Activated T-cell treated with anti-CD3 and anti-CD28 coated beads, Interleukin-2, amount 50 U/mL, for 24 hours (primary cell): ENCODE measurements at regions not wholly inside any gene's neighbourhood (a gene's known extent, or its start where the extent isn't known, plus 50 kb on each side); places are given as distances from the start of the nearest gene placed in this dataset.

Source experiments
- DNase-seq: peaks from one replicate; pipeline ENCODE4 v3.0.0-alpha.2; 2020
- H3K27ac Mint-ChIP-seq: 2 replicates; pipeline ENCODE4 v1.8.0; 2020; ENCODE audit warnings: mild to moderate bottlenecking, mixed read lengths
- H3K27me3 Mint-ChIP-seq: 2 replicates; pipeline ENCODE4 v1.8.0; 2020; ENCODE audit warnings: mixed read lengths
- H3K36me3 Mint-ChIP-seq: 2 replicates; pipeline ENCODE4 v1.8.0; 2020; ENCODE audit warnings: low read depth, mixed read lengths
- H3K4me1 Mint-ChIP-seq: 2 replicates; pipeline ENCODE4 v1.8.0; 2020; ENCODE audit warnings: low read depth, mixed read lengths
- H3K4me3 Mint-ChIP-seq: 2 replicates; pipeline ENCODE4 v1.8.0; 2020; ENCODE audit warnings: mild to moderate bottlenecking, moderate library complexity, mixed read lengths
- H3K9me3 Mint-ChIP-seq: 2 replicates; pipeline ENCODE4 v1.8.0; 2020; ENCODE audit warnings: mixed read lengths

- no peaks in the 10 kb centered on the region for H3K27me3 Mint-ChIP-seq
- no peak overlapping the region for H3K4me3 Mint-ChIP-seq
- H3K36me3 Mint-ChIP-seq, result no peaks in the 10 kb centered on the region
- DNase-seq, result no peak
- H3K27ac Mint-ChIP-seq, result no peak overlapping the region
- H3K4me1 Mint-ChIP-seq, result no peaks in the 10 kb centered on the region
- H3K9me3 Mint-ChIP-seq, result no peaks in the 10 kb centered on the region
Observed at GRCh38 chr6:137728386-137729349, 138.4 kb upstream of the TNFAIP3 start.

GRCh38 chr6:137729866-137730629, 137.0 kb upstream of the TNFAIP3 start:
- H3K36me3 Mint-ChIP-seq, result no peaks in the 10 kb centered on the region
- DNase-seq, result no peak
- no peaks in the 10 kb centered on the region for H3K27me3 Mint-ChIP-seq

GRCh38 chr6:137731600-137731959, 135.5 kb upstream of the TNFAIP3 start:
- Mint-ChIP-seq H3K4me1 (peaks cover 12% of the 10 kb centered on the region), H3K9me3 (no peaks in the 10 kb centered on the region), H3K4me3 (no peak overlapping the region), H3K36me3 (no peaks in the 10 kb centered on the region), H3K27ac (no peak overlapping the region), H3K27me3 (no peaks in the 10 kb centered on the region)
- no peak for DNase-seq

More at GRCh38 chr6:137729866-137730629, 137.0 kb upstream of the TNFAIP3 start:
- Mint-ChIP-seq H3K4me3 (no peak overlapping the region), H3K9me3 (no peaks in the 10 kb centered on the region), H3K4me1 (no peaks in the 10 kb centered on the region), H3K27ac (no peak overlapping the region)

- no peaks in the 10 kb centered on the region for H3K27me3 Mint-ChIP-seq
Observed at GRCh38 chr6:137731960-137732616, 135.0 kb upstream of the TNFAIP3 start.

GRCh38 chr6:137733372-137733771, 133.7 kb upstream of the TNFAIP3 start:
- no peak overlapping the region for H3K4me3 Mint-ChIP-seq
- no peak overlapping the region for H3K27ac Mint-ChIP-seq
- no peaks in the 10 kb centered on the region for H3K9me3 Mint-ChIP-seq
- no peak for DNase-seq
- peaks cover 24% of the 10 kb centered on the region for H3K4me1 Mint-ChIP-seq
- no peaks in the 10 kb centered on the region for H3K36me3 Mint-ChIP-seq
- H3K27me3 Mint-ChIP-seq, result no peaks in the 10 kb centered on the region

More at GRCh38 chr6:137731960-137732616, 135.0 kb upstream of the TNFAIP3 start:
- Mint-ChIP-seq H3K36me3 (no peaks in the 10 kb centered on the region), H3K4me1 (peaks cover 16% of the 10 kb centered on the region), H3K9me3 (no peaks in the 10 kb centered on the region), H3K27ac (no peak overlapping the region), H3K4me3 (no peak overlapping the region)
- DNase-seq, result no peak

GRCh38 chr6:137734005-137734874, 132.8 kb upstream of the TNFAIP3 start:
- Mint-ChIP-seq H3K36me3 (no peaks in the 10 kb centered on the region), H3K4me3 (no peak overlapping the region), H3K27me3 (no peaks in the 10 kb centered on the region), H3K4me1 (peaks cover 24% of the 10 kb centered on the region), H3K9me3 (no peaks in the 10 kb centered on the region), H3K27ac (no peak overlapping the region)
- no peak for DNase-seq

- Mint-ChIP-seq H3K27me3 (no peaks in the 10 kb centered on the region), H3K4me3 (no peak overlapping the region)
Observed at GRCh38 chr6:137734875-137735182, 132.2 kb upstream of the TNFAIP3 start.

GRCh38 chr6:137736048-137736818, 130.8 kb upstream of the TNFAIP3 start:
- Mint-ChIP-seq H3K27me3 (no peaks in the 10 kb centered on the region), H3K27ac (peak overlapping the region; percentile 31), H3K4me1 (peaks cover 24% of the 10 kb centered on the region), H3K9me3 (no peaks in the 10 kb centered on the region), H3K36me3 (no peaks in the 10 kb centered on the region), H3K4me3 (no peak overlapping the region)
- no peak for DNase-seq

More at GRCh38 chr6:137734875-137735182, 132.2 kb upstream of the TNFAIP3 start:
- no peak overlapping the region for H3K27ac Mint-ChIP-seq
- peaks cover 24% of the 10 kb centered on the region for H3K4me1 Mint-ChIP-seq
- no peaks in the 10 kb centered on the region for H3K36me3 Mint-ChIP-seq
- no peak for DNase-seq
- H3K9me3 Mint-ChIP-seq, result no peaks in the 10 kb centered on the region

GRCh38 chr6:137736911-137737310, 130.1 kb upstream of the TNFAIP3 start:
- DNase-seq, result no peak
- Mint-ChIP-seq H3K36me3 (no peaks in the 10 kb centered on the region), H3K27ac (no peak overlapping the region), H3K4me3 (no peak overlapping the region), H3K4me1 (peaks cover 24% of the 10 kb centered on the region), H3K27me3 (no peaks in the 10 kb centered on the region), H3K9me3 (no peaks in the 10 kb centered on the region)

GRCh38 chr6:137737836-137738596, 129.0 kb upstream of the TNFAIP3 start:
- no peaks in the 10 kb centered on the region for H3K9me3 Mint-ChIP-seq
- no peaks in the 10 kb centered on the region for H3K36me3 Mint-ChIP-seq
- DNase-seq, result no peak
- H3K4me1 Mint-ChIP-seq, result peaks cover 24% of the 10 kb centered on the region
- no peaks in the 10 kb centered on the region for H3K27me3 Mint-ChIP-seq
- no peak overlapping the region for H3K27ac Mint-ChIP-seq
- no peak overlapping the region for H3K4me3 Mint-ChIP-seq

- no peaks in the 10 kb centered on the region for H3K9me3 Mint-ChIP-seq
- peaks cover 30% of the 10 kb centered on the region for H3K4me1 Mint-ChIP-seq
- DNase-seq, result no peak
- no peak overlapping the region for H3K27ac Mint-ChIP-seq
- H3K4me3 Mint-ChIP-seq, result no peak overlapping the region
- no peaks in the 10 kb centered on the region for H3K27me3 Mint-ChIP-seq
- H3K36me3 Mint-ChIP-seq, result no peaks in the 10 kb centered on the region
Observed at GRCh38 chr6:137738931-137739504, 128.0 kb upstream of the TNFAIP3 start.

GRCh38 chr6:137739544-137739943, 127.5 kb upstream of the TNFAIP3 start:
- no peak overlapping the region for H3K27ac Mint-ChIP-seq
- H3K4me3 Mint-ChIP-seq, result no peak overlapping the region
- no peaks in the 10 kb centered on the region for H3K9me3 Mint-ChIP-seq
- no peaks in the 10 kb centered on the region for H3K36me3 Mint-ChIP-seq
- H3K27me3 Mint-ChIP-seq, result no peaks in the 10 kb centered on the region
- peaks cover 30% of the 10 kb centered on the region for H3K4me1 Mint-ChIP-seq
- DNase-seq, result no peak
